ENCODE measurements at regions not wholly inside any gene's neighbourhood (a gene's known extent, or its start where the extent isn't known, plus 50 kb on each side); places are given as distances from the start of the nearest gene placed in this dataset.
"Not testable (repeated sequence)": the region's sequence is repeated elsewhere in the genome, so short reads cannot be mapped to it uniquely, and the experiment has no call there.

- Histone ChIP-seq H2AFZ (ENCODE audit: low read depth) (no peak overlapping the region), H4K20me1 (ENCODE audit: insufficient read depth) (no peaks in the 10 kb centered on the region), H3K4me3 (IDR thresholded peaks at IDR 0.05; ENCODE audit: insufficient read depth, low read depth, low read length) (no peak overlapping the region), H3K36me3 (ENCODE audit: insufficient read depth) (no peaks in the 10 kb centered on the region), H3K4me2 (no peak overlapping the region), H3K9ac (no peak overlapping the region), H3K4me1 (ENCODE audit: low read depth, poor library complexity, severe bottlenecking) (no peaks in the 10 kb centered on the region), H3K27me3 (ENCODE audit: insufficient read depth, low read depth) (no peaks in the 10 kb centered on the region), H3K27ac (no peak overlapping the region), H3K79me2 (ENCODE audit: insufficient read depth, low read depth) (no peaks in the 10 kb centered on the region)
- no peak for TF ChIP-seq CTCF (conservative IDR thresholded peaks at IDR 0.05; ENCODE audit: low read depth, low read length)
Measured at GRCh38 chr6:85865420-85866369, 223.0 kb upstream of the SYNCRIP start.

GRCh38 chr6:85864453-85865401, 222.0 kb upstream of the SYNCRIP start:
- no peak for TF ChIP-seq CTCF (conservative IDR thresholded peaks at IDR 0.05; ENCODE audit: low read depth, low read length)
- H3K4me2 ChIP-seq, result no peak overlapping the region

GRCh38 chr6:85856235-85856634, 213.5 kb upstream of the SYNCRIP start:
- Histone ChIP-seq H4K20me1 (ENCODE audit: insufficient read depth) (no peaks in the 10 kb centered on the region), H3K9ac (no peak overlapping the region), H3K4me1 (ENCODE audit: low read depth, poor library complexity, severe bottlenecking) (no peaks in the 10 kb centered on the region), H3K4me3 (IDR thresholded peaks at IDR 0.05; ENCODE audit: insufficient read depth, low read depth, low read length) (no peak overlapping the region), H3K79me2 (ENCODE audit: insufficient read depth, low read depth) (no peaks in the 10 kb centered on the region), H3K4me2 (no peak overlapping the region), H3K36me3 (ENCODE audit: insufficient read depth) (no peaks in the 10 kb centered on the region), H2AFZ (ENCODE audit: low read depth) (no peak overlapping the region), H3K27ac (no peak overlapping the region), H3K27me3 (ENCODE audit: insufficient read depth, low read depth) (no peaks in the 10 kb centered on the region)
- no peak for TF ChIP-seq CTCF (conservative IDR thresholded peaks at IDR 0.05; ENCODE audit: low read depth, low read length)

More at GRCh38 chr6:85864453-85865401, 222.0 kb upstream of the SYNCRIP start:
- H3K4me3 ChIP-seq (IDR thresholded peaks at IDR 0.05; ENCODE audit: insufficient read depth, low read depth, low read length), result no peak overlapping the region
- H3K27me3 ChIP-seq (ENCODE audit: insufficient read depth, low read depth), result no peaks in the 10 kb centered on the region
- no peaks in the 10 kb centered on the region for H3K4me1 ChIP-seq (ENCODE audit: low read depth, poor library complexity, severe bottlenecking)
- no peak overlapping the region for H3K9ac ChIP-seq
- H3K27ac ChIP-seq, result no peak overlapping the region
- no peaks in the 10 kb centered on the region for H4K20me1 ChIP-seq (ENCODE audit: insufficient read depth)
- H3K79me2 ChIP-seq (ENCODE audit: insufficient read depth, low read depth), result no peaks in the 10 kb centered on the region
- H2AFZ ChIP-seq (ENCODE audit: low read depth), result no peak overlapping the region
- no peaks in the 10 kb centered on the region for H3K36me3 ChIP-seq (ENCODE audit: insufficient read depth)

GRCh38 chr6:85838351-85839119, 195.8 kb upstream of the SYNCRIP start:
- H4K20me1 ChIP-seq (ENCODE audit: insufficient read depth); H3K4me3 ChIP-seq (IDR thresholded peaks at IDR 0.05; ENCODE audit: insufficient read depth, low read depth, low read length); H3K4me1 ChIP-seq (ENCODE audit: low read depth, poor library complexity, severe bottlenecking); H3K79me2 ChIP-seq (ENCODE audit: insufficient read depth, low read depth); H3K9ac ChIP-seq; H3K36me3 ChIP-seq (ENCODE audit: insufficient read depth); H3K4me2 ChIP-seq; H3K27ac ChIP-seq; H2AFZ ChIP-seq (ENCODE audit: low read depth); H3K27me3 ChIP-seq (ENCODE audit: insufficient read depth, low read depth): not testable (repeated sequence)

All from KMS-11 (cell line).